Superior temporal gyrus (tissue), 1 donor: ENCODE measurements at regions not wholly inside any gene's neighbourhood (a gene's known extent, or its start where the extent isn't known, plus 50 kb on each side); places are given as distances from the start of the nearest gene placed in this dataset.

Experiments
- DNase-seq: peaks from one replicate; pipeline ENCODE4 v3.0.0-alpha.2; 2016; ENCODE audit errors: extremely low spot score

DNA sequence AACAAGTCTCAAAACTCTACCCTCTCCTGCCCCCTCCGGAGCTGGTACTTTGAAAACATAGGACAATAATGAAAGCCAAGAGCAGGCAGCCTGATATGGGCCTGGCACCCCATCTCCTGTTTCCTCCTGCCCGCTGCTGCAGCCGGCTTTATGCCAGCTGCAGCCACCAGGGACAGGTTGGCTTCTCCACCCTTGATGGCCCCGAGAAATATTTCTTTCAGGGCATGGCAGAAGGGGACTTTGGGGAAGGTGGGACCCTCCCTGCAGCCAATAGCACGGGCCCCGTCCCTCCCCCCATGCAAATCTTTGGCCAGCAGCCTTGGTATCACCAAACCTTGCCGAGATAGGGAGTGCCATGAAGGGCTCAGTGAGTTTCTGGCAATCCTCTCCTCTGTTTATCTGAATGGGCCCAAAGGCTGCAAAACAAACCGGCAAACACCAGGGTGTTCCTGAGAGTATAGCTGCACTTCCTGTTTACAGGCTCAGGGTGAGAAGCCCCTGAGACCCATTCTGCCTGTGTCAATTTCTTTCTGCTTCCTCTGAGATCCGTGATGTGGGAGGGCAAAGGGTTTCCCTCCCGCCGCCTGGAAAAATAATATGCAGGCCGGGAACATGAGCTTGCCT is 73.4 kb upstream of the BOD1 start:
- DNase-seq, result no peak

DNA sequence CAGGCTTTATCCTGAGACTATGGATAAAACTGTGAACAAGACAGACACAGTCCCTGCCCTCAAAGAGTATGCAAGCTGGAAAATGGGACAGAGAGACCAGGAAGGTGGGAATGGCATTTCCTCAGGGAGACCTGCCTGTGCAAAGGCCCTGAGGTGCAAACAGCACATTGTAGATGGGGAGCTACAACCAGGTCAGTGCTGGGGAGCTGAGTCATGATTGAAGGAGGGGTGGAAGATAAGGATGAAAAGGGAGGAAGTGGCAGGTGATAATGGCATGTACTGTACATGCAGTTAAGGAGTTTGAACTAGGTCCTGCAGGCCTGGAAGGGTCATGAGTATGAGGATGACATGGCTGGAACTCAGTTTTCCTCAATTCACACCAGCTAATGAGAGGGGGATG is 75.5 kb upstream of the BOD1 start:
- no peak for DNase-seq

DNA sequence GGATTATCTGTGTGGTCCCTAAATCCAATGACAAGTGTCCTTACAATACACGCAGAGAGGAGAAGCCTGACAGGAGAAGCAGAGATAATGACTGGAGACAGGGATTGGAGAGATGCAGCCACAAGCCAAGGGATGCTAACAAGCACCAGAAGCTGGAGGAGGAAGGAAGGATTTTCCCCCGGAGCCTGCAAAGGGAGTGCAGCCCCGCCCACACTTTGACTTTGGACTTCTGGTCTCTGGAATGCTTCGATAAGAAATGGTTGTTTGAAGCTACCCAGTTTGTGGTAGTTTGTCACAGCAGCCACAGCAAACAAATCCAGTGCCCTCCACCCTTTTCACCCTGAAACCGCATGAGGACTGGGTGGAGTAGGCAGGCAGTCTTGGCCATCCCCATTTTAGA is 77.2 kb upstream of the BOD1 start:
- no peak for DNase-seq

DNA sequence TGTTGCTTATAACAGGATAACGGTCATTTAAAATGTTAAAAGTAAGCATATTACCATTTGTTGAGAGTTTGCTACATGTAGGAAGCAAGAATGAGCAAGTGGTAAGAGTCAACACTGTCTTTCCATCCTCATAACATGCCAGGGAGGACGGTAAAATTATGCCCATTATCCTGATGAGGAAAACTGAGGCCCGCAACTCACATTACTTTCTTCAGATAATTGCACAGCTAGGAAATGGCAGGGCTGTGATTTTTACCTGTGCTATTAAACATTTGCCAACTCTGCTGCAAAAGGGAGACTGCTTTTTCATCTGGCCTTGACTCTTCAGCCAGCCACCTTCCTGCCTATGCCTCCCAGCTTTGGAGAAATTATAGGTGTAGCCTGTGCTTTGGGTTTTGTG is 79.8 kb upstream of the BOD1 start:
- no peak for DNase-seq

DNA sequence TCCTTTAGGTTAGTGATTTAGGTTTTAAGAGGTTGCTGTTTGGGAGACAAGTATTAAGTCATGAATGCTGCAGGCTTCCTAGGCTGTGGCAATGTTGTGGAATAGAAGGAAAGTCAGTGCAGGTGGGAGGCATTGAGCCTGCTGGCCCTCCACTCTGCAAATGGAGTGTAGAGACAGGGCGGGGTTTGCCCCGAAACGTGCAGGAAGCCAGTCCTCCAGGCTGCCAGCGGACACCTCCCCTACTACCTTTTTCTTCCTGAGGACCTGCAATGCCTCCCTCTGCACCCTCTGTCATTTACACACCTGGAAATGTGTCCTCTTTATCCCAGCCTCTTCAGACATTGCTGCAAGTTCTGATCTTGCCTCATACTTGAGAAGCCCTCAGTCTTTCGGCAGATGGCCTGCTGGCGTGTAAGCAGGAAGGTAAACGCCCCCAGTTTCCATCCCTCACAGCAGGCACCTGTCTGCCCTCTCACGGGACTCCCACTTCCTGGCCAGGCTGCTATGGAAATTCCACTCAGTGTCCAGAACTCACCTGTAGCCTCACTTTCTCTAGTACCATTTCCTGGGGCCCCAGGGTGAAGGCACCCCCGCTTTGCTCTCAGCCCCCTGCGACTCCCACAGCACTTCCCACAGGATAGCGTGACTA is 81.6 kb upstream of the BOD1 start:
- DNase-seq, result no peak

DNA sequence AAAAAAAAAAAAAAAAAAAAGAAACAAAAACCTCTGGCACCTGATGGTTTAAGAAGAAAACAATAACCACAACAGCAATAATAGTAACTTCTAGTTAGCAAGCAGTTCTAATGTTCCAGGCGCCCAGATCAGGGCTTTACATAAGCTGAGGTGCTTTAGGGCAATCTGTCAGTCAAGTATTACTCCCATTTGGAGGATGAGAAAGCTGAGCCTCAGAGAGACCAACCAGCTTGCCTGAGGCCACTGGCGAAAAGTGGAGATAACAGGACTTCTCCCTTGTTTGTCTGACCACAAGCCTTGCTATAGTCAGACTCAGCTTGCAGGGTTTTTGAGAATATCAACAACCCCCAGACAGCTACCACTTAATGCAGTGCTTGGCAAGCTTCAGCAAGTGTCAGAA is 83.5 kb upstream of the BOD1 start:
- DNase-seq, result no peak

DNA sequence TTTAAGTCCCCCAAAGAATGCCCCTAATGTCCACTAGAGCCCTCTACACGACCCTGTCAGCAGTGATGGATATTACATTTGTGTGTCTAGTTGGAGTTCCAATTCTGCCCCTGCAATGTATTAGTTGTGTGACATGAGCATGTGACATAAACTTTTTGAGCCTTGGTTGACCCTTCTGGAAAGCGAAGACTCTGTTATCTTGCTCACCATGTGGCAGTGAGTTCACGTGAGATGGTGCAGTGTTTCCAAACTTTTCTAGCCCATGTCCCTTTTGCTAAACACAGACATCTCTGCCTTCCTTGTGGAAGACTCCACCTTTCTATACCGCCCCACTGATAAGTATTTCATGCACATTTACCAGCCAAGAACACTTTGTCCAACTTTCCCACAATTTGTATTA is 87.0 kb upstream of the BOD1 start:
- DNase-seq, result no peak

DNA sequence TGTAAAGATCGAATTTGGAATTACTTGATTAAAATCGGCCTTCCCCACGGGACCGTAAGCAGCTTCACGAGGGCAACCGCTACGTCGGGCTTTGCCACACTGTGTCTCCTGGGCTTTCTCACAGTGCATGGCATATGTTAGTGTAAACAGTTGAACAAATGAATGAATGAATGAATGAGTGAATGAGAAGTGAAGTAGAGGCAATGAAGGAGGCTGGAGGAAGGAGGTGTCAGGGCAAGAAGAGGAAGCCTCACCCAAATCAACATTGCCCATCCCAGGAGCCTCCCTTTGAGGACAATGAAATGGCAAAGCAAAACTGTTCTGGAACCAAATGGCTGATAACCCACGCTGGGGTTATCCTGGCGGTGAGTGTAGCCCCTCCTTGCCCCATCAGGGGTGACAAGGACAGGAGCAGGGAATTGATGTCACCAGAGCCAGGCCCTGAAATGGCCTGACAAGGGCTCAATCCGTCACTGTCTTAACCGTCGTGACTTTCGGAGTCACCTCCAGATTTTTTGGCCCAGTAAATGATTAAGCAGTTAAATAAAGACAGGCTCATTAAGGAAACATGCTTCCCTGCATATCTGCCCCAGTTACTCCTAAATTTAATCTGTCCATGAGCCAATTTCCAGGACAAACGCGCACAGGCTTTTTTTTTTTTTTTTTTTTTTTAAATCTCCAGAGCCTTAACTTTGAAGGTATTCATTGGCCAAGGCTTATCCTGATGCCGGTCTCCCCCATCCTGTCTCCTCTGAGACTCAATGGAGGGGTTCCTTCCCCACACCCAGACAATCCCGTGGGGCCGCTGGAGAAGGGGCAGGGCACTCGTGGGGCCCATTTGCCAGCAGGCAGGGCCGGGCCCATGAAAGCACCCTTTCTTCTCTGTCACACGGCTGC is 88.4 kb upstream of the BOD1 start:
- DNase-seq, result no peak

DNA sequence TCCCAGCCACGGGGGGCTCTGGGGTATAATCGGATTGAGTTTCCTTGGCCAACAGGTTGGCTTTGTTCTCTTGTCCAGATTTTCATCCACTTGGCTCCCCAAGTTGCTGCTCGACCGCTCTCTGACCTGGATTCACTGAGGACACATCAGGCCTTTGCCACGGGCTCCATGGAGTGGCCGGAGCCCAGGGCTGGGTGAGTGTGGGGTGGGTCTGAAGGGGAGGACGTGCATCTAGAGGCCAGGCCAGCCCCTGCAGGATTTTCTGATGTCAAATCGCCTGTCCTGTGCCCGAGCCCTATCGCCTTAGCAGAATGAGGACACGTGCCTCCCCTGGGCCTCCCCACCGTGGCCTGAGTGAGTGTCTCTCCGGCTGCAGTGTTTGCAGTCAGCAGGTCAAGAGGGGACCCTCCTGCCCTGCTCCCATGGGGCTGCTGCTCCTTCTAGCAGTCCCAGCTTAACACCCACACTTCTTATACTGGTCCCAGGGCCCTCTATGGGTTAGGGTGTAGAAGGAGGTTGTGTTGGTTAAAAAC is 89.1 kb upstream of the BOD1 start:
- no peak for DNase-seq

DNA sequence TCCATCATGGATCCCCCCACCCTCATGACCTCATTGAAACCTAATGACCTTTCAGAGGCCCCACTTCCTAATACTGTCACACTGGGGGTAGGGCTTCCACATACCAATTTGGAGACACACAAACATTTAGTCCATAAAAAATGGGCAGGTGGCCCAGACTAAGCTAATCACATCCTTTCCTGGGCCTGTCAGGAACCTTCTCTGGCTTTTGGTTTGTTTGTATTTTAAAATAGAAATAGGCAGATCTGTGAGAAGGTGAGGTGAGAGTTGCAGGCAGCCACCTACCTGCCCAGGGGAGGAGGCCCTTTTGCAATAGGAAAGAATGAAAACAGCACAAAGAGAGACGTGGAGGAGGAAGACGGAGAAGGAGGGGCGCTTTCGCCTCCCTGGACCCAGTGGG is 90.2 kb upstream of the BOD1 start:
- no peak for DNase-seq

DNA sequence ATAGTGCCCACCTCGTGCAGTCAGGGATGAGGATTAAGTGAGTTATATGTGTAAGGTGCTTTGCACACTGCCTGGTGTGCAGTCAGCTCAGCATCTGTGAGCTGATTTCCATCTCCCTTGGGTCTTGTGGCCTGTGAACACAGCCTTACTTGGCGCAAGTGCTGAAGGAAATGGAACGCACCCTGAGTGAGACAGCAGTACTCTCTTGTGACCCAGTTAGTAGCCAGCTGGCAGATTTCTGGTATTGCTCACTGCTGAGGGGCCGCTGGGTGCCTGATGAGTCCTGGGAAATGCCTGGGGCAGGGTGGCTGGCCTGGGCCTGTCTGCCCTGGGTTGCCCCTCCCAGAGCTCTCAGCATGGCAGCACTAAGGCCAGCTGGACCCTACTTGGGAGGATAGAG is 90.9 kb upstream of the BOD1 start:
- no peak for DNase-seq

DNA sequence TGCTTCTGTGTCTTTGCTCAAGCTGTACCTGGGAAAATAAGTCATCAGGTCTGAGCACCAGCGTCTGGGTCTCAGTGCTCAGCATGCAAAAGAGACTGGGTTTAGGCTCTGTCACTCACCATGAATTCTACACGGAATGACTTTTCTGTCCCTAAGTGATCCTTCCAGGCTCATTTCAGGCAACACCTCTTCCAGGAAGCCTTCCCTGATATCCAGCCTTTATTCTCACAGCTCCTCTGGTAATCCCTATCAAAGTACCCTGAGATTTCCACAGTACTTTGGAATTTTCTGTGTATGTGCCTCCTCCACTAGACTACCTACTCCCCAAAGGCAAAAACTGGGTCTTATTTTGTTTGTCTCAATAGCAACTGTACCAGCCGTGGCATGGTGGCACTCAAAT is 92.7 kb upstream of the BOD1 start:
- DNase-seq, result no peak

DNA sequence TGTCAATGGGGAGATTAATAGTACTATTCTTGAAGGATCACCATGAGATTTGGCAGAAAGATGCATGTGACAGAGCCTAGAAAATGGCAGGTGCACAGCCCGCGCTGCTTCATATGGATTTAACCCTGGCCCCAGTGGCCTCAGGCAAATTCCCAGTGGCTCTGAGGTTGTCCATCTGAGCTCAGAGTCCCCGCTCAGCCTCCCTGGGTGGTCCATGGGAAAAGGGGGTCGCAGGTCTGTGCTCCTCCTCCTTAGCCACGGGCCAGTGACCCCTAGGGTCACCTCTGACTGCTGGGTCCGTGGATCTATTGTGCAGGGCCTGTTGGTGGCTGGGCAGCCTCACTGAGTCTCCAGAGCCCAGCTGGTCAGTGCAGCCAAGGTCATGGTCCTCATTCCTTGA is 93.3 kb upstream of the BOD1 start:
- no peak for DNase-seq

DNA sequence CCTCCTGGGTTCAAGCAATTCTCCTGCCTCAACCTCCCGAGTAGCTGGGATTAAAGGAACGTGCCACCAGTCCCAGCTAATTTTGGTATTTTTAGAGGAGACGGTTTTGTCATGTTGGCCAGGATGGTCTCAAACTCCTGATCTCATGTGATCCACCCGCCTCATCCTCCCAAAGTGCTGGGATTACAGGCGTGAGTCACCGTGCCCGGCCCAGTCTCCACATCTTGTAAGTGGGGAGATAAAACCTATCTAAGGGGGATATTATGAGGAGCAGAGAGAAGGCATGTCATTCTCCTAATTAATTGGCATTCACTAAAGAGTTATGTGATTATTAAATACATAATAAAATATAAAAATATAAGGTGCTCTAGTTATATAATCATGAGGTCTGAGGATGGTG is 94.1 kb upstream of the BOD1 start:
- DNase-seq, result no peak

DNA sequence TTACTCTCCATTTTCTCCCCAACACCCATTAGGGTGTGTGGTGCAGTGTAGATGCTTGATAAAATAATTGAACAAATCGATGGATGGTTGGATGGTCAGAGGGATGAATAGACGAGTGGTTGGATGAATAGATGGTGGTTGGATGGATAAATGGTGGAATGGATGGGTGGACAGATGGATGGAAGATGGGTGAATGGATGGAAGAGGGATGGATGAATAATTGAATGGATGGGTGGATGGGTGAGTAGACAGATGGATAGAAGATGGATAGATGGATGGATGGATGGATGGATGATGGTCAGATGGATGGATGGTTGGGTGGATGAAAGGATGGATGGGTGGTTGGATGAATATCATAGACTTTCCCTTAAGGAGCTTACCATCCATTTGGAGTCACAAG is 95.0 kb upstream of the BOD1 start:
- no peak for DNase-seq

DNA sequence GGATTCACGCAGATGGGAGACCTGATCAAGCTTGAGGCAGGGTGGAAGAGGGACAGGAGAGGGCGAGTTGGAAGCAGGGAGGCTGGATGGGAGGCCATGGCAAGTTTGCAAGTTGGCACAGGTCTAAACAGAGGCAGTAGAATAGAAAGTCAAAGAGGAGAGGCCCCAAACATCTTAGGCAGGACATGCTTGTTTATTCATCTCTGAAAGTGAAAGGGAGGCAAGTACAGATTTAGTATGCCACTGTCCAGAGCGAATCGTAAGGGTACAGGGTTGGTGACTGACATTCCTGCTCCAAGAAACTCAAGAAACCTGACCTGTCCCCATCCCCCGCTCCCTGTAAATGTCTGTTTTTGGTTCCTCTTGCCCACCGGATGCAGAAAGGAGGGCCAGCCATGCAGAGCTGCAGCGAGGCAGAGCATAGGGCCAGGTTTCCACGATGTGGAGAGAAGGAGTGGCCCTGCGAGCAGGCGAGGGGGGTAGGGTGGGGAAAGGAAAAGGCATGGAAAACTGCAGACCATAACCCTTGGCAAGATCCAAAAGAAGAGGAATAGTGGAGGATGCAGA is 96.2 kb upstream of the BOD1 start:
- DNase-seq, result no peak

DNA sequence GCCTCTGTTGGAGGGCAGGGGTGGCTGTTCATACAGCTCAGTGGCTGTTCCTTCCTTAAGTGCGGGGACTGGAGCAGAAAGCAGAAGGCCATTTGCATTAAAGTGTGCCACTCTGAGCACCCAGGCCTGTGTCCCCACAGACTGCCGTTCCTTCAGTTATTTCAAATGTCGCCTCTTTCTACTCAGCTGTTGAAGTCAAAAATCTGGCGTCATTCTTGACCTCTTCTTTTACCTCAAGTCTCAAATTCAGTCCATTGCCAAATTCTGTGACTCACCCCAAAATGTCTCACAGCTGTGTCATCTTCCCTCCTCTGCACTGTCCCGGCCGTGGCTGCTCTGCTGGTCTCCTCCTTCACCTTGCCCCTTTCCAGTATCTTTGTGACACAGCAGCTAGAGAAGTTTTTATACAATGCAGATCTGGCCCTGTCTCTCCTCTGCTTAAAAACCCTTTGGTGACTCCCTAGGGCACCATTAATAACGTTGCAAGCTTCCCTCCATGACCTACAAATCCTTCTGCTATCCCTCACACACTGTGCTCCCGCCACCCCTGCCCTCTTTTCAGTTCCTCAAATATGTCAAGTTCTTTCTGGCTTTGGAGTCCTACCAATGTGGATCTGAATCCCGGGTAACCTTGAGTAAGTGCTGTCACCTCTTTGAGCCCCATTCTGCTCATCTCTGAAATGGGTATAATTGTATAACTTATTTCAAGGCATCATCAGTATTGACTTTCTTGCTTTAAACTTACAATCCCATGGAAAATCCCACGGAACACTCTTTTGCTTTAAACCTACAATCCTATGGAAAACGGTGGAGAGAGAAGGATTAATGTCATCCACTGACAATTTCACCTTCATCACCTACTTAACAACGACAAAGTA is 98.3 kb upstream of the BOD1 start:
- DNase-seq, result no peak

DNA sequence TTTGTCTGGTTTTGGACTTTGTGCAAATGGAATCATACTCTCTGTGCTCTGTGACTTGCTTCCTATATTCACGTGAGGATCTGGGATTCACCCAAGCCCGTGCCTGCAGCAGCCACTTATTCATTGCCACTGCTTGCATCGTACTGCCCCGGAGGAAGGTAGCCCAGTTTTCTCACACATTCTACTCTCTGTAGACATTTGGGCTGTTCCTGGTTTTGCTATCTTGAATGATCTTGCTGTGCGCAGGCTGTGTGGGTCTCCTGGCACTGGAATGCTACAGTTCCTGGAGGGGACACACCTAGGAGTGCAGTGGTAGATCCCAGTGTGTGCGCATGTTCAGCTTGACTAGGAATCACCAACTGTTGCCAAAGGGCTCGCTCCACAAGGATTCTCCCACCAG is 99.2 kb upstream of the BOD1 start:
- no peak for DNase-seq

DNA sequence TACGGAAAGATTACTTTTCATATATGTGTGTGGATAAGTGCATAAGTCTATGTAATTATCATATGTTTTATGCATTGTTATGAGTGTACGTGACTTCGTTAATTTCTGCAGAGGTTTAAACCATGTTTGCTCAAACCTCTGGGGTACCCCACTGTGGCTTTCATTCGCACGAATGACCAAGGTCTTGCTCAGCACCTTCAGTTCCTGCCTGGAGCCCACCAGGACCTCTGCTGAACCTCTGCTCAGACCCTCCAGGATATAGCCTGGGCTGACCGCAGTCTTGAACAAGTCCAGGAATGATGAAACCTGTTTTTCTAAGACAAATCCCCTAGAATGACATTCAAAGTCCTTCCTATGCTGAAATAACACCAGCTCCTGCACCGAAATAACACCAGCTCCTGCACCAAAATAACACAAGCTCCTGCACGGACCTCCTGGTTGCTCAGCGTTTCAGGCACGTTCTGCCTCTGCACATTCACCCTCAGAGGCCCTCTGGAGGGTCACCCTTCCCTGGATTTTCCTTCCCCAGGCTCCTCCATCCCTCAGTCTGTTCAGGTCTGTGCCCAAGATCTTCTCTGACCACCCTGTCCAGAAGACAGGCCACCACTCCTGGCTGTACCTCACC is 99.7 kb upstream of the BOD1 start:
- no peak for DNase-seq

DNA sequence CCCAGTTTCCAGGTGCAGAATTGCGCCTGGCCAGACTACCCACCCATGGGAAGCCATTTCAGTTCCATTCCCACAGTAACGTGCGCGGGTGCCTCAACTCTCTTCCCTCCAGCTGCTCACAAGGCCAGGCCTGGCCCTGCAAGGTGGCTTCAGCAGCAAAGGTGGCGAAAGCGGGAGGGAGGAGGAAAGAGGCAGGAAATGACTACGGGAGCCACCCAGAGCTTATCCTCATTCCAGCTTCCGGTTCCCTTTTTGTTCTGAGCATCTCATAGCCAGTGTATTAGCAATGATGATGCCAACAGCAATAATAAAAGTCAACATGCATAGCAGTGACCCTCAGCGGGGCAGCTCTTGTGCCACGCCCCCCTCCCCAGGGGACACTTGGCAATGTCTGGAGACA is 101.5 kb upstream of the BOD1 start:
- no peak for DNase-seq

DNA sequence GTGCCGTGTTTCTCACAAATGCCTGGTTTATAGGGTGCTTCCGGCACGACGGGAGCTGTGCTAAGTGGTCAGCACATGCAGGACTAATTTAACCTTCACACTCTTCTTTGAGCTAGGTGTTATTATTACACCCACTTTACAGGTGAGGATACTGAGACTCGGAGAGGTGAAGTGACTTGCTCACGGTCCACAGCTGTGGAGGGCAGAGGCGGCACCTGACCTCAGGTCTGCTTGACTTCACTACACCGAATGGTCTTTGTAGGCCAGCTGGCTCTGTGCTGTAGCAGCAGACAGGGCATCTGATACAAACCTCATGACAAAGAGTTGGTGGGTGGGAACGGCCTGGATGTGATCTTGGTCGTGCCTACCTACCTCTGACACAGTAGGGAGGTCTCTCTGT is 102.0 kb upstream of the BOD1 start:
- no peak for DNase-seq
